IMR-90 (cell line): ENCODE measurements at regions not wholly inside any gene's neighbourhood (a gene's known extent, or its start where the extent isn't known, plus 50 kb on each side); places are given as distances from the start of the nearest gene placed in this dataset.

Experiments
- ATAC-seq: fragments of 200-7000 bp; cut with Tn5 transposase; 2 replicates; pipeline ENCODE4 v1.9.1; 2020; ENCODE audit warnings: low read depth, mild to moderate bottlenecking, moderate library complexity
- BruUV-seq: library from RNA; stranded (reverse); fragments of 400-500 nt; replicated peaks from 2 replicates; lab custom pipeline; 2021; lab: Mats Ljungman, UMichigan
- CTCF ChIA-PET: fragments of 300-600 bp; formaldehyde crosslinking; extraction: SDS; loops from one replicate; lab custom pipeline; 2021; ENCODE audit warnings: antibody characterized with exemption; lab: Yijun Ruan, JAX
- POLR2A ChIA-PET: fragments of 300-600 bp; sonication (Branson Sonifier 250); formaldehyde crosslinking; loops from one replicate; lab custom pipeline; 2022; ENCODE audit warnings: antibody characterized with exemption; ENCODE audit not compliant: unreplicated experiment; lab: Charles Lee
- DNase-seq: peaks from one replicate; pipeline ENCODE4 v3.0.0; 2013
- H2AFZ ChIP-seq: replicated peaks from 2 replicates; pipeline ENCODE3; 2013; ENCODE audit warnings: low read length, mild to moderate bottlenecking; ENCODE audit not compliant: poor library complexity
- H2AK5ac ChIP-seq: 2 replicates; pipeline ENCODE4 v1.6.1; 2013; ENCODE audit warnings: low read depth, low read length, inconsistent platforms
- H2AK9ac ChIP-seq: replicated peaks from 2 replicates; pipeline ENCODE3; 2013; ENCODE audit warnings: mild to moderate bottlenecking, low read depth, low read length, moderate library complexity; ENCODE audit not compliant: poor library complexity
- H2BK120ac ChIP-seq: 2 replicates; pipeline ENCODE4 v1.6.1; 2013; ENCODE audit warnings: low read depth, low read length, inconsistent platforms
- H2BK15ac ChIP-seq: 3 replicates; pipeline ENCODE4 v1.6.1; 2013; ENCODE audit warnings: low read depth, low read length, inconsistent platforms
- H2BK20ac ChIP-seq: 2 replicates; pipeline ENCODE4 v1.6.1; 2013; ENCODE audit warnings: low read depth, mild to moderate bottlenecking, inconsistent platforms, low read length, moderate library complexity
- H2BK5ac ChIP-seq: 2 replicates; pipeline ENCODE4 v1.6.1; 2013; ENCODE audit warnings: mild to moderate bottlenecking, low read depth, low read length, inconsistent platforms; ENCODE audit not compliant: poor library complexity, severe bottlenecking
- H3K14ac ChIP-seq: replicated peaks from 2 replicates; pipeline ENCODE4 v1.6.1; 2013; ENCODE audit warnings: low read depth, low read length, inconsistent platforms
- H3K18ac ChIP-seq: 2 replicates; pipeline ENCODE4 v1.6.1; 2013; ENCODE audit warnings: low read depth, low read length, control low read depth
- H3K23ac ChIP-seq: 2 replicates; pipeline ENCODE4 v1.6.1; 2013; ENCODE audit warnings: low read depth, low read length, inconsistent platforms
- H3K27ac ChIP-seq: 2 replicates; pipeline ENCODE4 v1.5.1; 2013; ENCODE audit warnings: mild to moderate bottlenecking, control low read depth, low read length; ENCODE audit not compliant: insufficient read depth
- H3K27me3 ChIP-seq: 2 replicates; pipeline ENCODE4 v1.6.1; 2013; ENCODE audit warnings: low read length; ENCODE audit not compliant: control insufficient read depth, insufficient read depth
- H3K36me3 ChIP-seq: 2 replicates; pipeline ENCODE4 v1.6.1; 2013; ENCODE audit warnings: low read length, mixed read lengths; ENCODE audit not compliant: control insufficient read depth, insufficient read depth
- H3K4ac ChIP-seq: 2 replicates; pipeline ENCODE4 v1.6.1; 2013; ENCODE audit warnings: low read depth, low read length, inconsistent platforms
- H3K4me1 ChIP-seq: 2 replicates; pipeline ENCODE4 v1.6.1; 2013; ENCODE audit warnings: low read length, mixed read lengths; ENCODE audit not compliant: control insufficient read depth, insufficient read depth
- H3K4me2 ChIP-seq: 2 replicates; pipeline ENCODE4 v1.6.1; 2013; ENCODE audit warnings: low read depth, mild to moderate bottlenecking, control low read depth, low read length, moderate library complexity
- H3K4me3 ChIP-seq: 2 replicates; pipeline ENCODE4 v1.5.1; 2013; ENCODE audit warnings: low read depth, mild to moderate bottlenecking, control low read depth, low read length, moderate library complexity; ENCODE audit not compliant: insufficient read depth
- H3K56ac ChIP-seq: 2 replicates; pipeline ENCODE4 v1.6.1; 2013; ENCODE audit warnings: low read length, inconsistent platforms; ENCODE audit not compliant: insufficient read depth; ENCODE audit errors: extremely low read depth
- H3K79me1 ChIP-seq, 2 experiments: 2 replicates each; pipeline ENCODE4 v1.6.1; 2013; ENCODE audit warnings: low read length in 2 of 2, inconsistent platforms in 1 of 2, low read depth in 1 of 2
- H3K9ac ChIP-seq: 2 replicates; pipeline ENCODE4 v1.6.1; 2013; ENCODE audit warnings: low read depth, low read length, control low read depth
- H3K9me1 ChIP-seq: 2 replicates; pipeline ENCODE4 v1.6.1; 2013; ENCODE audit warnings: low read length, inconsistent platforms; ENCODE audit not compliant: insufficient read depth
- H3K9me3 ChIP-seq: 2 replicates; pipeline ENCODE4 v1.6.1; 2013; ENCODE audit warnings: low read length; ENCODE audit not compliant: control insufficient read depth, insufficient read depth
- H4K20me1 ChIP-seq: 2 replicates; pipeline ENCODE4 v1.6.1; 2013; ENCODE audit warnings: low read length, inconsistent platforms; ENCODE audit not compliant: insufficient read depth
- H4K5ac ChIP-seq: 2 replicates; pipeline ENCODE4 v1.6.1; 2013; ENCODE audit warnings: mild to moderate bottlenecking, low read depth, low read length, control low read depth
- H4K8ac ChIP-seq, 2 experiments: 2 replicates each; pipeline ENCODE4 v1.6.1; 2013; ENCODE audit warnings: low read depth in 2 of 2, low read length in 2 of 2, control low read depth in 1 of 2, inconsistent platforms in 1 of 2
- H4K91ac ChIP-seq: 2 replicates; pipeline ENCODE4 v1.6.1; 2013; ENCODE audit warnings: low read depth, low read length, inconsistent platforms; ENCODE audit not compliant: insufficient read depth
- BHLHE40 ChIP-seq: fragments of 150-350 bp; IDR thresholded peaks from 2 replicates; pipeline ENCODE4 v1.6.1; 2016; ENCODE audit warnings: mild to moderate bottlenecking, low read depth, low read length
- CEBPB ChIP-seq: IDR thresholded peaks from 2 replicates; pipeline ENCODE4 v1.6.1; 2012; ENCODE audit warnings: low read depth, low read length, improper control_type of control experiment
- CHD1 ChIP-seq: IDR thresholded peaks from 2 replicates; pipeline ENCODE4 v1.6.1; 2012; ENCODE audit warnings: low read depth, low read length, improper control_type of control experiment
- FOS ChIP-seq: fragments of 150-350 bp; IDR thresholded peaks from 2 replicates; pipeline ENCODE4 v1.6.1; 2016; ENCODE audit warnings: low read depth, low read length
- MAFK ChIP-seq: IDR thresholded peaks from 2 replicates; pipeline ENCODE4 v1.6.1; 2012; ENCODE audit warnings: low read depth, low read length, improper control_type of control experiment
- MAZ ChIP-seq: IDR thresholded peaks from 2 replicates; pipeline ENCODE4 v1.6.1; 2012; ENCODE audit warnings: low read depth, mild to moderate bottlenecking, low read length, improper control_type of control experiment, moderate library complexity, borderline replicate concordance
- NFE2L2 ChIP-seq: fragments of 150-350 bp; IDR thresholded peaks from 2 replicates; pipeline ENCODE4 v1.6.1; 2016; ENCODE audit warnings: low read depth, mild to moderate bottlenecking, low read length
- POLR2A ChIP-seq: IDR thresholded peaks from 2 replicates; pipeline ENCODE4 v1.6.1; 2012; ENCODE audit warnings: mild to moderate bottlenecking, low read depth, low read length
- RAD21 ChIP-seq: IDR thresholded peaks from 2 replicates; pipeline ENCODE4 v1.6.1; 2012; ENCODE audit warnings: low read length, improper control_type of control experiment
- RCOR1 ChIP-seq: IDR thresholded peaks from 2 replicates; pipeline ENCODE4 v1.6.1; 2012; ENCODE audit warnings: mild to moderate bottlenecking, low read length, improper control_type of control experiment; ENCODE audit not compliant: insufficient replicate concordance
- RFX5 ChIP-seq: IDR thresholded peaks from 2 replicates; pipeline ENCODE4 v1.8.0; 2012; ENCODE audit warnings: low read depth, mild to moderate bottlenecking, low read length, moderate library complexity
- dilution Hi-C: fragments of 300-500 bp; cut with HindIII; formaldehyde crosslinking; loops from one replicate; pipeline ENCODE4 v1.14.3; 2018; ENCODE audit warnings: low sequenced_read_pairs; ENCODE audit not compliant: unreplicated experiment
- in situ Hi-C: fragments of 300-500 bp; cut with MboI; formaldehyde crosslinking; loops from 3 replicates; pipeline ENCODE4 v1.14.3; 2019; ENCODE audit warnings: low sequenced_read_pairs, inconsistent platforms, mixed read lengths
- intact Hi-C: fragments of 100-400 bp; cut with micrococcal nuclease; formaldehyde crosslinking; loops from 2 replicates; pipeline ENCODE4 v1.10.0; 2022
- TF ChIP-seq, protein P1 (sequence below): fragments of 150-350 bp; IDR thresholded peaks from 2 replicates; pipeline ENCODE4 v1.6.1; 2016; ENCODE audit warnings: low read depth, mild to moderate bottlenecking, low read length, moderate library complexity, borderline replicate concordance
- TF ChIP-seq, protein P2 (sequence below): conservative IDR thresholded peaks from 2 replicates; pipeline ENCODE4 v1.5.1; 2012; ENCODE audit warnings: mild to moderate bottlenecking, low read depth, low read length, improper control_type of control experiment
- TF ChIP-seq, protein P3 (sequence below): fragments of 150-350 bp; IDR thresholded peaks from 2 replicates; pipeline ENCODE4 v1.6.1; 2017; ENCODE audit warnings: mild to moderate bottlenecking, antibody characterized with exemption, low read length, low read depth

DNA sequence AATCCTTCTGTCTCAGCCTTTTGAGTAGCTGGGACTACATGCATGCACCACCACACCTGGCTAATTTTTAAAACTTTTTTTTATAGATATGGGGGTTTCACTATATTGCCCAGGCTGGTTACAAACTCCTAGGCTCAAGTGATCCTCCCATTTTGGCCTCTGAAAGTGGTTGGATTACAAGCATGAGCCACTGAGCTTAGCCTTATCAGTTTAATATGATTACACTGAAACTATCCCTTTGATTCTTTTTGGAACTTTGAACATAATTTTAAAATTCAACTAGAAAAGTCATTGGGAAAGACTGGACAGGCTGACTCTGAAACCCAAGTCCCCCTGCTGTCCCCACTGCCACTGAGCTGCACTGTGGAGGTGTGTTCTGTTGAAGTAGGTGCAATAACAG is 114.8 kb downstream of the ARL4C start:
- H2BK120ac ChIP-seq = no peak overlapping the region
- BruUV-seq = no TSS peak
- intact Hi-C loops (no loop called here), in situ Hi-C loops (no loop called here), dilution Hi-C loops (no loop called here)
- no peaks in the 10 kb centered on the region for H4K20me1 ChIP-seq
- H2BK20ac ChIP-seq = no peak overlapping the region
- TF ChIP-seq FOS = no peak
- TF ChIP-seq, protein P1, sequence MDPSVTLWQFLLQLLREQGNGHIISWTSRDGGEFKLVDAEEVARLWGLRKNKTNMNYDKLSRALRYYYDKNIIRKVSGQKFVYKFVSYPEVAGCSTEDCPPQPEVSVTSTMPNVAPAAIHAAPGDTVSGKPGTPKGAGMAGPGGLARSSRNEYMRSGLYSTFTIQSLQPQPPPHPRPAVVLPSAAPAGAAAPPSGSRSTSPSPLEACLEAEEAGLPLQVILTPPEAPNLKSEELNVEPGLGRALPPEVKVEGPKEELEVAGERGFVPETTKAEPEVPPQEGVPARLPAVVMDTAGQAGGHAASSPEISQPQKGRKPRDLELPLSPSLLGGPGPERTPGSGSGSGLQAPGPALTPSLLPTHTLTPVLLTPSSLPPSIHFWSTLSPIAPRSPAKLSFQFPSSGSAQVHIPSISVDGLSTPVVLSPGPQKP = no peak
- no peak for TF ChIP-seq CEBPB
- no peak for TF ChIP-seq RAD21
- no peak for TF ChIP-seq POLR2A
- TF ChIP-seq CHD1 = no peak
- no peak for TF ChIP-seq BHLHE40
- TF ChIP-seq, protein P2, sequence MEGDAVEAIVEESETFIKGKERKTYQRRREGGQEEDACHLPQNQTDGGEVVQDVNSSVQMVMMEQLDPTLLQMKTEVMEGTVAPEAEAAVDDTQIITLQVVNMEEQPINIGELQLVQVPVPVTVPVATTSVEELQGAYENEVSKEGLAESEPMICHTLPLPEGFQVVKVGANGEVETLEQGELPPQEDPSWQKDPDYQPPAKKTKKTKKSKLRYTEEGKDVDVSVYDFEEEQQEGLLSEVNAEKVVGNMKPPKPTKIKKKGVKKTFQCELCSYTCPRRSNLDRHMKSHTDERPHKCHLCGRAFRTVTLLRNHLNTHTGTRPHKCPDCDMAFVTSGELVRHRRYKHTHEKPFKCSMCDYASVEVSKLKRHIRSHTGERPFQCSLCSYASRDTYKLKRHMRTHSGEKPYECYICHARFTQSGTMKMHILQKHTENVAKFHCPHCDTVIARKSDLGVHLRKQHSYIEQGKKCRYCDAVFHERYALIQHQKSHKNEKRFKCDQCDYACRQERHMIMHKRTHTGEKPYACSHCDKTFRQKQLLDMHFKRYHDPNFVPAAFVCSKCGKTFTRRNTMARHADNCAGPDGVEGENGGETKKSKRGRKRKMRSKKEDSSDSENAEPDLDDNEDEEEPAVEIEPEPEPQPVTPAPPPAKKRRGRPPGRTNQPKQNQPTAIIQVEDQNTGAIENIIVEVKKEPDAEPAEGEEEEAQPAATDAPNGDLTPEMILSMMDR = no peak
- TF ChIP-seq MAFK = no peak
- TF ChIP-seq RFX5 = no peak
- TF ChIP-seq, protein P3, sequence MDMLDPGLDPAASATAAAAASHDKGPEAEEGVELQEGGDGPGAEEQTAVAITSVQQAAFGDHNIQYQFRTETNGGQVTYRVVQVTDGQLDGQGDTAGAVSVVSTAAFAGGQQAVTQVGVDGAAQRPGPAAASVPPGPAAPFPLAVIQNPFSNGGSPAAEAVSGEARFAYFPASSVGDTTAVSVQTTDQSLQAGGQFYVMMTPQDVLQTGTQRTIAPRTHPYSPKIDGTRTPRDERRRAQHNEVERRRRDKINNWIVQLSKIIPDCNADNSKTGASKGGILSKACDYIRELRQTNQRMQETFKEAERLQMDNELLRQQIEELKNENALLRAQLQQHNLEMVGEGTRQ = no peak
- TF ChIP-seq MAZ = no peak
- no peak for TF ChIP-seq NFE2L2
- no peak for TF ChIP-seq RCOR1
- DNase-seq = no peak
- ATAC-seq = no peak
- no peak overlapping the region for H3K56ac ChIP-seq
- H3K9me1 ChIP-seq = no peaks in the 10 kb centered on the region
- H3K4me2 ChIP-seq = no peak overlapping the region
- H4K5ac ChIP-seq = no peak overlapping the region
- no peak overlapping the region for H3K4me3 ChIP-seq
- H2BK15ac ChIP-seq = no peak overlapping the region
- POLR2A ChIA-PET = no interaction called here
- no peak overlapping the region for H2BK5ac ChIP-seq
- no peak overlapping the region for H3K23ac ChIP-seq
- no peaks in the 10 kb centered on the region for H3K36me3 ChIP-seq
- no peaks in the 10 kb centered on the region for H3K27me3 ChIP-seq
- no peak overlapping the region for H2AK9ac ChIP-seq
- H4K91ac ChIP-seq = no peak overlapping the region
- H3K4ac ChIP-seq = no peak overlapping the region
- no peaks in the 10 kb centered on the region for H3K79me1 ChIP-seq
- no peak overlapping the region for H3K9ac ChIP-seq
- H3K9me3 ChIP-seq = 0 out of 2 replicates have a peak, but pooled peaks cover 2% of the 10 kb centered on the region
- H4K8ac ChIP-seq = no peak overlapping the region
- H3K14ac ChIP-seq = no peak overlapping the region
- peaks cover 4% of the 10 kb centered on the region; the same call in 1 of the 2 replicates for H3K4me1 ChIP-seq
- CTCF ChIA-PET = no interaction called here
- H3K27ac ChIP-seq = no peak overlapping the region
- no peak overlapping the region for H3K18ac ChIP-seq
- H2AK5ac ChIP-seq = no peak overlapping the region
- H2AFZ ChIP-seq = no peak overlapping the region
